ENCODE measurements at regions not wholly inside any gene's neighbourhood (a gene's known extent, or its start where the extent isn't known, plus 50 kb on each side); places are given as distances from the start of the nearest gene placed in this dataset.
A peak's percentile ranks its signal among the peaks of the same experiment; 100 is the strongest.

DNA sequence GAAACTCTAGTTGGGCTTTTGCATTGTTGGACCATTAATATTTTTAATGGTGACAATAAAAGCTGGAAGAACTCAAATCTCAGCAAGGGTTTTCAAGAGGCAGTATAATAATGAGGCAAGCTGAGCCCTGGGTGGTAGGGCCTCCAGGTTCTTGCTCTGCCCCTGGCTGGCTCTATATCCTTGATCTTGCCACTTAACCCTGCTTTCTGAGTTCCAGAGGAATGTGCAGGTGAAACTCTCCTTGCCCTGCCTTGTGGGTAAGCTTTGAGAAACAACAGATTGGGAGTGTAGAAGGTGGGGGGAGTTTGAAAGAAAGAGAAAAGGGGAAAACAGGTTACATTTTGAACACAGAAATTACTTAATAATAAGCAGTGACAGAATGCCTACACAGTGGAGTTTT lies 103.3 kb upstream of the MAP4K3 start:
- no peak for DNase-seq

DNA sequence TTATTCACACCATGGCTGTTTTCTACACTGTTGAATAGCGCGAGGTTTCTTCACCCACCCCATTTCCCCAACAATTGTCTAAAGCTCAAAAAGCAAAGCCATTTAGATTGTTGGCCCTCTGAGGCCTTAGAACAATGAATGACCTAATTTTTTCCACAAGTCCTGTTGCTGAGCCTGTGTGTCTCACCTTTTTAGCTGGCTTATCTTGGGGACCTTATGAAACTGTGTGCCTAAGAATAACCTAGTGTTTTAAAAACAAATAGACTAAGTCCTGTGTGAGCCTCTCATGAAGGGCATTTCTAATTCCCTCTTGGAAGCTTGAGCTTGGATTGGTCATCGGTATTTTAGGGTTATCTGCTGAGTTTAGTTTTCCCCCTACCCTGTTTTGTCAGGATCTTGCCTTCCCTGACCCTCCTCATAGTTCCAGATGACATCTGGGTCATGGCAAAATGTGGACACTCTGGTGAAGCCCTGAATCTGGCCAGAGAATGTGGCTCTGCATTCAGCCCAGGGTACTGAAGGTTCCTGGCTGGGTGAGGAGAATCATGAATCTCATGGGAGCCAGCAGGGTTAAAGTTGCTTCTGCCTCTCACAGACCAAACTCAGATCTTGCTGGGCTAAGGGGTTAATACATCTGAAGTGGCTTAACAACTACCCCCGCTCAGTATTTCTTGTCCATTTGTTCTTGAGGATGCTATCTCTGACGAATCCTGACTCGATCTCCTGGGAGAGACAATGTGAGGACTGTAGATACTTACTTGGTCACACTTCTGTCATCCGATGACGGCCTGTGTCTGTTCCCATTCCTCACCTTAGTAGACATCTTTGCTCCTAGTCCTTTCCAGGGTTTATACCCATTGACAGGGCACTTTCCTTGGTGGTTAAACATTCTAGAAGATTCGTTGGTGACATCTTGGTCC lies 104.2 kb upstream of the MAP4K3 start:
- DNase-seq = no peak

DNA sequence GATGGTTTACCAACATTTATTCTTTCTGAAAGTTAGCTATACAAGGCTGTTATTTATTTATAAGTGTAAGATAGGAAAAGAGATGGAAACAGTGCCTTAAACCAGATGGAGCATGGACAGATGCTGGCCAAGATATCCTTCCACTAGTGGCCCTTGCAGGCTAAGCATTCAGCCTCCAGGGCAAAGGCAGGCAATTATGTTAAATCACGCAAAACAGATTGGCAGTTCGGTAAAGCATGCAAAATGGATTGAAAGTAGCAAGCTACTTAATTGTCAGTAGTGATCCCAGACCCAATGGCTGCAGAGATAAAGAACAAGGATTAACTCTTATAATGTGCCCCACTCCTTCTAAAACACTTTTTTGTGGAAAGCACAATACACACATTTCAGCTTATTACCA lies 105.4 kb upstream of the MAP4K3 start:
- no peak for DNase-seq

DNA sequence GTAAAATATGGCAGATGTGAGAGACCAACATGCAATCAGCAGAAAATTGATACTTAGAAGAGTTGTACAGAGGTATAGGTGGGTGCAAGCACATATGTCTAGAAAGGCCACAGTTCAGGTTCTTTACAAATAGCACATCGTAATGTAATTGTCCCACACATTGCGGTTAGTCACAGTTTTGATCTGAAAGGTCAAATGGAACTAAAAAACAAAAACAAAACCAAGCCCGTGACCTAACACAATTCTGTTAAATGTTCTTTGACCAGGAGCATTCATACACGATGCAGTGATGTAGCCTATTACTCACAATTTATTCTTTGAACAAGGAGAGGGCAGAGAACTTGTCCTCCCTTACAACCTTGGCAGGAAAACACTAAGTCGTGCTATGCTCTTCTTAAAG lies 108.9 kb upstream of the MAP4K3 start:
- no peak for DNase-seq

DNA sequence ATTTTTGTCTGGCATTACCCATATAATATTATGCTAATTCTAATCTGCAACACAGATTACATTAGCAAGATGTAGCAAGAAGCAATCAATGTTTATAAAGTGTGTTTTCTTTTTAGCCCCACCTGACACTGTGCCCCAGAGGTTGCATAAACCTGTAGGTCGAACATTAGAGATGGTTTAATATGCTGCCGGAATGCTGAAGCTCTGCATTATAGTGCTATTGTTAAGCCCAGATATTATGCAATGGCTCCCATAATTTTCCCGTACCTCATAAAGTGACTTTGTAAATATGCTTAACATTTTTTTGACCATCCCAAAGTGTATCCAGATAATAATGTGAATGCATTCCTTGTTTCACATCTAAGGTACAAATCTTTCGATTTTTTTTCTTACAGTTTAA lies 109.3 kb upstream of the MAP4K3 start:
- DNase-seq = no peak

DNA sequence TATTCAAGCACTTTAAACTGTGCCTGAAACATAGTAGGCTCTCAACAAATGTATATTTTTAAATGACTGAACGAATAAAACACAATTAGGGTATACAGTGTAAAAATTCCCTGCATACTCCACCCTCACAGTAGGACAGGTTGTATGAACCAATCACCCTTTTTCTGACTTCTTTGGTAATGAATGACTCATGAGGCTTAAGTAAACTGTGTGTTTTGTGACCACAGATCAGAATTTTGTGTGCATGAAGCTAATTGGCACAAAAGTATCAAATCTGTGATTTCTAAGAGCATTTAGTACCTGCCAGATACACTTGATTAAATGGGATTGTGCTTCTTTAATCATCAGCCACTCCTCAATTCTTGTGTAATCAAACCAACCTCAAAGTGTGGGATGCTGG lies 109.9 kb upstream of the MAP4K3 start:
- DNase-seq = no peak

DNA sequence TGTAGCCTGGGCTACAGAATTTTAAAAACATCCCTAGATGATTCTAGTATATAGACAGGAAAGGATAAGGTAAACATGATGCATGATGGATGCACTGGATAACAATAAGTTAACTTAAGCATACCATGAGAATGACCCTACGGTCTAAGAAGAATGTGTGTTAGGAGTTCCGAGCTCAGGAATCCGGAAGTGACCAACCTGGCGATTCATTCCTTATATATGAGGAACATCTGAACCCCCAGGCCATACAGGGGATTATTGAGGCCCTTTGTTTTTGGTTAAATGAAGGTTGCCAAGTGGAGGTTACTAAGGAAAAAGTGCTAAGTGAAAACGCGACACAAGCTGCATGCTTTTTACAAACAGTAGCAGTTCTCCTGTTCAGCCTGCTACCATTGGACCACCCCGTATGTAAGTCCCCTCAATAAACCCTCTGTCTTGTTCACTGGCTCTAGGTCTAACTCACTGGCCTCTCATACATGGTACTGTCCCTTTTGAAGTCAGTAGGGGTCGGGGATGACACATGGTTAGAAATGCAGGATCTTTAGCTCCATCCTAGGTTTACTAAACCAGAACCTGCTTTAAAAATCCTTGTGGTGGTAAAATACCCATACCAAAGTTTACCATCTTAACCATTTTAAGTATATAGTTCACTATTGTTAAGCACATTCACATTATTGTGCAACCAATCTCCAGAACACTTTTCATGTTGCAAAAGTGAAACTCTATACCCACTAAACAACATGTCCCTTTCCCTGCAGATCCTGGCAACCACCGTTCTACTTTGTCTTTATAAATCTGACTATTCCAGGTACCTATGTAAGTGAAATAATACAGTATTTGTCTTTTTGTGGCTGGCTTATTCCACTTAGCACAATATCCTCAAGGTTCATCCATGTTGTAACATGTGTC lies 111.0 kb upstream of the MAP4K3 start:
- DNase-seq = no peak

DNA sequence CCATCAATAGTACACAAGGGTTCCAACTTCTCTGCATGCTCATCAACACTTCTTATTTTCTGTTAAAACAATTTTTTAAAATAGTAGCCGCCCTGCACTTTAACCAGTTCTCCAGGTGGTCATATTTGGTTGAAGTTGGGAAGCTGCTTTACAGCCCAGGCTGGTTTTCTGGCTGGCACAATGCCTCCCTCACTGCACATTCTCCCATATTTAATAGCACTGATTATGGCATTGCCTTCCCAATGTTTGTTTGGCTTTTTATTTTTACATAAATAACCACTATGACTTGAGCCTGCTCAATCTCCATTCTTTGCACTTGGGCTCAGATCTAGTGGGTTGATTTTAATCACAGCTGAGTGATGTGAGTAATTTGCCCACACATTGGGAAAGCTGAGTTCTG lies 111.9 kb upstream of the MAP4K3 start:
- no peak for DNase-seq

DNA sequence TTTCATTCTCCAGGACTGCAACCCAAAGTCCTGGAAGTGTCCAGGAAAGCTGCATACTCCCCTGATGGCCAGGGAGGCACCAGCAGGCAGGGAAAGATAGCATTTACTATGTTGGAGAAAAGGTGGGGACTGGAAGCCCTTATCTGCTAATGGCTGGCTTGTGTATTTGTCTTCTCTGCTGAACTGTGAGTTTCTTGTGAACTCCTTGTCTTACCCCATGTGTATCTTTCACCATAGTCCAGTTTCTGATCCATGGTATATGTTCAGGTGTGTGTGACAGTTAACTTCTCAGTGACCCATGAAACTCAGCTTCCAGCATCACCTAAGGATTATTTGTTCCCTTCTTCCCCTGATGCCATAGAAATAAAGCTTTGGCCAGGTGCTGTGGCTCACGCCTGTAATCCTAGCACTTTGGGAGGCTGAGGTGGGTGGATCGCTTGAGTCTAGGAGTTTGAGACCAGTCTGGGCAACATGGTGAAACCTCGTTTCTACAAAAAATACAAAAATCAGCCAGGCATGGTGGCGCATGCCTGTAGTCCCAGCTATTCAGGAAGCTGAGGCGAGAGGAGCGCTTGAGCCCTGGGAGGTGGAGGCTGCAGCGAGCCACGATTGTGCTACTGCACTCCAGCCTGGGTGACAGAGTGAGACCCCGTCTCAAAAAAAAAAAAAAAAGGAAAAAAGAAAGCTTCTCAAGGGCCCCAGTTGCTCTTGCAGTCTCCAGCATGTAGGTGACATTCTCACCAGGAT lies 112.8 kb upstream of the MAP4K3 start:
- DNase-seq = no peak

DNA sequence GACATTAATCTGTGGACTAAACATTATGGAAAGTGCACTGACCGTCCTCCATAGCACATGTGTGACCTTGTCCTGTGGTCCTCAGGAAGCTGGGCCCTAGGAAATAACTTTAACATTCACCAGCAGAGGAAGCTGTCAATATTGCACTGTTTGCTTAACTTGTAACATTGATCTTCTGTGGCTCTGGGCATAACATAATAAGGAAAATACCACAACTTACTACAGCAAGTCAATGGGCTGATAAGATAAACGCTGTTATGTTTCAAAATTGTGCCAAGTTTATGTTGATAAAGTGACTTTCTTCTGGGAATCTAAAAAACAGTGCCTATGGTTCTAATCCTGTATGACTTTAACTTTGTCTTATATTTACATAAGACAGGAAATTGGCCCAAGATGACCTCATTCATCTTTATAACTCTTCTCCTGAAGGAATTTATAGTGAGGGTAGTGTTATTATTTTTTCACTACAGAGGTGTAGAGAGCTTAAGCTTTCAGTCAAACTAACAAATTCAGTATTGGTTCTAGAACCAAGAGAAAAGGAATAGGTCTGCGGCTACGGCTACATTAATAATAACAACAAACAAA lies 113.7 kb upstream of the MAP4K3 start:
- DNase-seq = no peak

DNA sequence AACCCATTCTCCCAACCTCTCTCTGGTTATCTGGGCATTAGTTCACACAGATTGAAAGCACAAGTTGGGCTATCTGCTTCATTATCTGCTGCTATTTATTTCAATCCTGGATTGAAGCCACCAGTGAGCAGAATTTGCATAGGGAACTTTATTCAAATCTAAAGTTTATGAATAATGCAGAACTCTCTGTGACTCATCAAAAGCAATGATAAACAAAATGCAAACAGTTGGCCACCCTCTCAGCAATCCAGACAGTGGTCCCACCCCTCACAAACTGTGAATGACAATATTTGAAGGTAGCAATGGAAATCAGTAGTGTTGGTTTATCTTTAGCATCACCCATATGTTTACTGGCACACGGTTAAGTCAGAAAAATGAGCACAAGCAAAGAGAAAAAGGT lies 106.8 kb upstream of the TMEM178A start:
- DNase-seq = peak; percentile 9

DNA sequence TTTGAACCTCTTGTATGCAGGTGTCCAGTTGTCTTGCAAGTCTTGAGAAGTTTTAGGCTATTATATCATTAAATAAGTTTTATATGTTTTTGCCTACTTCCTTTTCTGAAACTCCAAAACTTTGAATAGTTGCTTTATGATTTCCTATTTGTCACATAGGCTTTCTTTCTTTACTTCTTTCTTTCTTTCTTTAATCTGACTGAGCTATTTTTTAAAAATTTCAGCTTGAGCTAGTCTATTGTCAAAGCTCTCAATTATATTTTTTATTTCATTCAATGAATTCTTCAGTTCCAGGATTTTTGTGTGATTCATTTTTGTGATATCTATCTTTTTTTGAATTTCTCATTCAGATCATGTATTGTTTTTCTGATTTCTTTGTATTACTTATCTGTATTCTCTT lies 102.1 kb upstream of the TMEM178A start:
- no peak for DNase-seq

DNA sequence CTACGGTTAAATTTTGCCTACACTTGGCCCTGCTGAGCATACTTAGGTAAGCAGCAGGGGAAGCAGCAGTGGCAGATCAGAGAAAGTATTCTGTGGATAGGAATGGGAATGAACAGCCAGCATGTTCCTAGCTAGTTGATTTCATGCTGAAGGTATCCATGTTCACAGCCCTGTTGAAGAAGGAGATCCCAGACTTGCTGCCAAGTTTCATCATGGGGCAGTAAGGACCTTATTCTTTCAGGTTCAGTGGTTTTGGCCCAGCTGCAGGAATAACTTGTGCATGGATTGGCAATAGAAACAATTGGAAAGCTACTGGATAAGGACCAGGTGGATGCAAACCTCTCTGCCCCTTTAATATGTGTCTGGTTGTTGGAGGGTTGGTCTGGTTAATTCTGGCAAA lies 98.2 kb upstream of the TMEM178A start:
- no peak for DNase-seq

DNA sequence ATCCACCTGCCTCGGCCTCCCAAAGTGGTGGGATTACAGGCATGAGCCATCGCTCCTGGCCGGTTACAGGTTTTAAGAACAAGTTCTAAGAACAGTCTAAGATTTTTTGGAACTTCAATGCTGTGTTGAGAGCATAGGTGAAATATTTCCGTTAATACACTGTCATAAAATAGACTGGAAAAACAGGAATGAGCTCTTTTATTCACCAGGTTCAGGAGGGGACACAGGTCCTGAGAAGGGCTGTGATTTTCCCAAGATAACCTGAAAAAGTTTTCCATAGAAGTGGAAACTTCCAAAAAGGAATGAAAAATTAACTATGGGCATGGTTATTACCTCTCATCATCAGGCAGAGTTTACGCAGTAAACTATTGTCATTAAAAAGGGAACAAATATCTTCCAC lies 97.6 kb upstream of the TMEM178A start:
- no peak for DNase-seq

DNA sequence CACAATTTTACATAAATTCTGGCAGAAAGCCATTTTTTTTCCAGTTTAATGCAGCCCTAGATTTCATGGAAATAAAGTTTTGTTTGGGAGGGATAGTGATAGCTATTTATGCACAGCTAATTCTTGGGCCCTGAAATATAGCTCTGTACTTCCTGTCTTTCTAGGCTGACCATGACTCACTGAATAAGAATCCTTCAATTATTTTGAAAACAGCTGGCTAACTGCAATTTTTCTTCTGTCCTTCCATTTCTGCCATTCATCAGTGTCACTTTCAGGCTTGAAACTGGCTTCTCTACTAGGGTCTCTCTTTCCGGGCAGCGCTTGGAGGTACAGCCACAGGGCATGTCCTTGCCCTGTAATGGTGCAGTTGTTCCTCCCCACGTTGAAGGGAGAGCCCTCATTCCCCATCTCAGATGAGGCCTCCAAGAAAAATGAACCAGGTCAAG lies 97.1 kb upstream of the TMEM178A start:
- DNase-seq = no peak

DNA sequence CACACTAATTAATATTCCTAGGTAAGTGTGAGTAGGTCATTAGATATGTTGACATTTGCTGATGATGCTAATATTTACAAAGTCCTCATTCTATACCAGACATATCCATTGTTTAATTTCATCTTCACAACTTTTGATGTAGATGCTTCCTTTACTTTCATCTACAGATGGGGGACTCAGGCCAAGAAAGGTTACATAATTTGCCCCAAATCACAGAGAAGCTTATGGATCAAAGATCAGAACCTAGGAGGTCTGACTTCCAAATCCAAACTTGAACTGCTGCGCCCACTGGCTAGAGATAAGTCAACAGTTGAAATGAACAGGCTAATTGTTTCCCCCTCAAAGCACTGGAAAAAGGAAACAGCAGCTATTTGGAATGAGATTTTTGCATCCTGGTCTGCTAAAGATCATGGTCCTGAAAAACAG lies 95.6 kb upstream of the TMEM178A start:
- no peak for DNase-seq

DNA sequence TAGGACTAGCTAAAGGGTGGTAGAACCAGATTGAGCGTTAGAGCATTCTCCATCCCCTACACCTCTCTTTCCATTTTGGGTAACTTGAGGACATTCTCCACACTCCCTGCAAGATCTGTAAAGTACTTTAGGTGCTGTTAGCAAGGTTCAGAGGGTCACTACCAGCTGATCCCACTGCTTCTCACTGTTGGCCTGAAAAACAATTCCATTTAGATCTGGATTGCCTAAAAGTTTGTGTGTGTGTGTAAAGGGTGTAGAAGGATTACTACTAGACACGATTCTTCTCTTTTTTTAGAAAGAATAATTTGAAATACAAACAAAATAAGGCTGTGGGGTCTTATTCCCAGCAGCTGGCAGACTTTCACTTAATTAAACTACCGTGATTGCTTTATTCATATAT lies 95.1 kb upstream of the TMEM178A start:
- no peak for DNase-seq

DNA sequence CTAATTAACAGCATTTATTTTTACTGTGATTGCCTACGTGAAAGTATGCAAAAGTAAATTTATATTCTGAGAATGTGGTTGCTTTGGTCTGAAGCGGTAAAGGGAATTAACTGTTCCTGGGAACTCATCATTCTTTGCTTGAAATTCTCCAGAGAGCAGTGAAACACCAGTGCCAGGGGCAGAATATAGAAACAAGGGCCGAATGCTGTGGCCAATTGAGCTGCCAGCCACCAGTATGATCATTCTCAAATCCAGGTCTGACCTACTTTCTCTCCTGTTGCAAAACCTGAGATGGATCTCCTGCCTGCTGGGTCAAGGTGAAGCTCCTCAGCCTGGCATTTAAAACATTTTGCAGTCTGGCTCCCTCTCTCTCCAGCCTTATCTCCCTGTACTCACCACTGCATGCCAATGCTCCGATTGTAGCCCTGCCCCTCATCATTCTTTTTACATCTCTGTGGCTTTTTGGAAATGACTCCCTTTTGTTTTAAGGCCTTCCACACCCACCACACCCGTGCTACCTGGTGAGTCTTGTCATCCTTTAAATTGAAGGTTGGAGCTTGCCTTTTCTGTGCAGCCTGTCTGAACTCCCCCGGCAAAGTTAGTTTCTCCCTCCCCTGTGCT lies 94.5 kb upstream of the TMEM178A start:
- no peak for DNase-seq

DNA sequence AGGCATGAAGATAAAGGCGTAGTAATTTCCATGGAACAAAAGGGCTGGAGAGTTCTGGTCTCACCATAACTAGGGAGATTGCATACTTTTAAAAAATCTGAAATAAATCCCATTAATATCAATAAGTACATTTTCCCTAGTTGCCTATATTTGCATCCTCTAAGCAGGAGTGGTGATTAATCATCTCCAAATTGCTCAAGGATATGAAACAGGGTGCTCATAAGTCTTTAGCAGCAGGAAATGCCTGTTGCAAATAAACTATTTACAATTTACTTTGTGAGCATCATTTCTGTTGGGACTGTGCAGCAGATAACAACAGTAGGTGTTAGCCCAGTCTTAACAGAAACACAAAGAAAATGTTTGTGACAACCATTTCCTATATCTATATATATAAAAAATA lies 92.4 kb upstream of the TMEM178A start:
- DNase-seq = no peak

DNA sequence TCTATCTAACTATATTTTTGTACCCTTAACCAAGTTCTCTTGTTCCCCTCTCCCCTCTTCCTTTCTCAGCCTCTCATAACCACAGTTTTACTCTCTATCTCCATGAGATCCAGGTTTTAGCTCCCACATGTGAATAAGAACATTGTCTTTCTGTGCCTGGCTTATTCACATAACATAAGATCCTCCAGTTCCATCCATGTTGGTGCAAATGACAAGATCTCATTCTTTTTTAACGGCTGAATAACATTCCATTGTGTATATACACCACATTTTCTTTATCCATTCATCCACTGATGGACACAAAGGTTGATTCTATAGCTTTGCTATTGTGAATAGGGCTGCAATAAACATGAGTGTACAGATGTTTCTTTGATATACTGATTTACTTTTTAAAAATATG lies 83.9 kb upstream of the TMEM178A start:
- DNase-seq = no peak

DNA sequence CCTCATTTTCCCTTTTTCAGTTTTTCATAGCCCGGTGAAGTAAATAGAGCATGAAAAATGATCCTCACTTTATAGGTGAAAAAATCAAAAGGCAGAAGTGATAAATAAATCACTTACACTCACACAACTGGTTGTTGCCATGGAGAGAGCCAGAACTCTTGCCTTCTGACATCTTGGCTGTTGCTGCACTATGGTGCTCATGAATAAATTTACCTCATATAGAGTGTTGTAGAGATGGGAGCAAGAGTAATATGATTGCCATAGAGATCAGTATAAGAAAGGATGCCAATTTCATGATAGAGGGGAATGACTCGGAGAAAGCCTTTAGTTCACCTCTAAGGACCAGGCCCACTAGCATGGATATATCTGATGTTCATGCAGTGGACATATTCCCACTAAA lies 82.5 kb upstream of the TMEM178A start:
- DNase-seq = no peak

DNA sequence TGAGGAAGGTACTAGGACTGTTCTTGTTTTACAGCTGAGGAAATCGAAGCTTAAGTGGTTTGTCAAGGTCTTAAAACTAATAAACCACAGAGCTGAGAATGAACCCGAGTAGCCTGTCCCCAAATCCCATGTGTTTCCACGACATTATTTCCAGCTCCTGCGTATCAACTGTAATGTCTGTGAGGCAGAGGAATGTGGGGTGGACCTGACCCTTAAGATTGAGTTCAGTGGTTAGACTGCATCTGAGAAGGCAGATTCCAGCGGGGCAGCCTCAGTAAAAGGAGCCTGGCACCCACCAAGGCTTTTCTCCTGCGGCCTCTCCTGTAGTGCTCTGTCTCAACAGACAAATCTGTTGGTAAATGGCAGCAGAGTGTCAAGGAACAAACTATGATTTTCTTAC lies 81.9 kb upstream of the TMEM178A start:
- no peak for DNase-seq

Data from NCI-H1048 (cell line).